CD4-positive, alpha-beta T cell treated with Interleukin-10 for 1 hour (primary cell): ENCODE measurements at regions not wholly inside any gene's neighbourhood (a gene's known extent, or its start where the extent isn't known, plus 50 kb on each side); places are given as distances from the start of the nearest gene placed in this dataset.

Source experiments
- DNase-seq: peaks from one replicate; pipeline ENCODE4 v3.0.0-alpha.2; 2020

DNA sequence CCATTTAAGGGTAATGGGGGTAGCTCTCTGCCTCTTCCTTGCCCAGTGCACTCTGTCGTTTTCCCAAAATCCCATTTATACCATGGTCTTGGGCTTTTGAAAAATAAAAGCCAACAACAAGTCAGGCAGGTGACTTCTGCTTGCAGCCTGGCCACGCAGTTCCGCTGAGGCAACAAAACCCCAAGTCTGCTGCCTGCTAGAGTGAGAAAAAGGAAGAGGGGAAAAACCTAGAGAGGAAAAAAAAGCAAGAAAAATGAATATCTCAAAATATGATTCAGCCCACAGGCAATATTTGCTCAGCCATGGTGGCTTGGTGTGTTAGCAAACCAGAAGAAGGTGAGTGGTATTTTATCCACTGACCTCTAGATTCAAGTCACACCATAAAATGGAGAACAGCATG lies 148.2 kb upstream of the FSTL4 start:
- no peak for DNase-seq

GRCh38 chr5:133758641-133759040 lies 146.3 kb upstream of the FSTL4 start:
- no peak for DNase-seq

GRCh38 chr5:133757396-133757945 lies 145.1 kb upstream of the FSTL4 start:
- no peak for DNase-seq

GRCh38 chr5:133756756-133757155 lies 144.4 kb upstream of the FSTL4 start:
- no peak for DNase-seq

- no peak for DNase-seq
Observed at GRCh38 chr5:133756036-133756435, 143.7 kb upstream of the FSTL4 start.

DNA sequence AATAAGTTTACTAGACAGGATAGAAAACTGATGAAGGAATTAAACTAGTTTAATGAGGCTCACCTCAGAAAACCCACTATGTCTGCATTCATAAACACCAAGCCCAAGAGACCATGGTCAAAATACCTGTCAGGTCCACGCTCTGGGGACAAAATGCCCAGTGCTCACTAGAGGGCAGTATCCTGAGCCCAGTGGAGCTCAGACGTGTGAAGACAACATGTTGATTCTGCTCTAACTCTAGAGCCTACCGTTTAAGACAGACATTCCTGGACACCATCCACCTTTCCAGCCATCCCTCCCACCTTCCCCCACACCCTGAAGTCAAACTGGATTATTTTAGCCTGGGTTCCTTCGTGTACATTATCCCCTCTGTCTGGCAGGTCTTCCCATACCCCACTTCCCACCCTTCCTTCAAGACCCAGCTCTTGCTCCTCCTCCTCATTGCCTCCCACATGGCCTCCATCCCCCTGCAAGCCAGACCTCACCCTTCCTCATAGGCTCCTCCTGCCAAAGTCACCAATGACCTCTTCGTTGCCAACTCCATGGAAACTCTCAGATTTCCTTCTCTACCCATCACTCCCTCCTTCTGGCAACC lies 142.3 kb upstream of the FSTL4 start:
- peak; percentile 5 for DNase-seq

GRCh38 chr5:133753856-133754255 lies 141.5 kb upstream of the FSTL4 start:
- DNase-seq, result no peak

DNA sequence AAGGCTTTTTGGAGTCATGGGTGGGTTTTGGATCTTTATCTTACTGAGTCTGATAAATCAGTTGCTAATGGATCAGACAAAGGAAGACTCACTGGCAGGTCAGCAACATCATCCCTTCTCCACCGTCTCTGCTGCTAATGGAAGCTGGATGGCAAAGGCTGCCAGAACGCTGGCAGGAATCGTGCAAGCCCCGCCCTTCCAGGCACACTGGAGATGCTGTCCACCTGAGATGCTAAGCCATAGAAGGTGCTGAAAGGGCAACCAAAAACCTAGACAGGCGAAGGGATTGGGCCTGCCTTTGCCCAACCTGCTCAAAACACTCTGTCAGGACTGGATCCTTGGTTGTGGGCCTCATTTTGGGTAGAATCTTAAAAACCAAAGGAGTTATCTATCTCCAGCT lies 139.5 kb upstream of the FSTL4 start:
- DNase-seq, result no peak

DNA sequence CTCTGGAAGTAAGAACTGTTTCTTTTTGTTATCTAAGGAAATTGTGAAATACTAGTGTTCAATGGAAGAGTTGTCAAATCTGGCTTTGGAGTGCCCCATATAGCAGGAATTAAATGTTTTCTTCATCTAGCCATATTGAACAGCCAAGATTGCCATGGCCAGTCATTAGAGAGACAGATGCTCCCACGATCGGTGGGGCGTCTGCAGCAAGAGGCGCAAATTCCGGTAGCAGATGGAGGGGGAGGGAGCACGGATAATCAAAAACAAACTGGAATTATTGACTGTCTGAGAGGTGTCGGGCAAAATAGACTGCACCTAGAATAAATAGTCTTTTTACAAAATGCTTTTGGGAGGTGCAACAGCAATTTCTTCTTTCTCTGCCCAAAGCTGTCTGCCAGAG lies 139.1 kb upstream of the FSTL4 start:
- no peak for DNase-seq

DNA sequence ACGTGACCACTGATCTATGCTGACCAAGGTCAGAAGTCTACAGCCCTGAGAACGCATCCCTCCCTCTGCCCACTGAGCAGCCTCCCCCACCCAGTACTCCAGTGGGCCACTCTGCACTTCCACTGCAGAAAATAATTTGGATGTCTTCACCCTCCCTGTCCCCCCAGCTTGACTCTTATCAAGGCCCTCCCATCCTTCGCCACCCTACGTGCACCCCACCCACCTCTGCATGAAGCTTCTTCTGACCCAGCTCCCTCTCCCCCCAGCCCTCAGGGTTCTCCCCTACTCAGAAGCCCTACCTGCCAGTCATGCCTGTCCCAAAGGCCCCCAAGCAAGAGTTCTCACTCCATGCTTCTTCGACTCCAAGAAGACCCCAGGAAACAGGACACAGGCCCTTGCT lies 138.5 kb upstream of the FSTL4 start:
- DNase-seq, result no peak

DNA sequence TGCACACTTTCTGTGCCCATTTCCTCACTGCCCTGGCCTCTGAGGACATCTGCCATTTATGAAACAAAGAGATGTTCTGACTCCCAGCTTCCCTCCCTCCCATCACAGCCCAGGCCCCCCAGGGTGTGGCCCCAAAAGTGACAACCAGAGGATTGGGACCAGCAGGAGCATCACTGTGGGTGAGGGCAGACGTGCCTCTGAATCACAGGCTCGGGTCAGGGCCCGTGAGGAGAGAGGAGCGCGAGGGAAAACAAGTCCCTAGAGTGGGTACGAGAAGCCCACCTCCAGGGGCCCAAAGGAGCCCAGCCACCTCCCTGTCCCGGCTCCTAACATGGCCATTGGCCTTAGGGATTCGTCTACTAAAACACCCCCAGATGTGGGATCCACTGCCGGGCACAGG lies 138.0 kb upstream of the FSTL4 start:
- no peak for DNase-seq

DNA sequence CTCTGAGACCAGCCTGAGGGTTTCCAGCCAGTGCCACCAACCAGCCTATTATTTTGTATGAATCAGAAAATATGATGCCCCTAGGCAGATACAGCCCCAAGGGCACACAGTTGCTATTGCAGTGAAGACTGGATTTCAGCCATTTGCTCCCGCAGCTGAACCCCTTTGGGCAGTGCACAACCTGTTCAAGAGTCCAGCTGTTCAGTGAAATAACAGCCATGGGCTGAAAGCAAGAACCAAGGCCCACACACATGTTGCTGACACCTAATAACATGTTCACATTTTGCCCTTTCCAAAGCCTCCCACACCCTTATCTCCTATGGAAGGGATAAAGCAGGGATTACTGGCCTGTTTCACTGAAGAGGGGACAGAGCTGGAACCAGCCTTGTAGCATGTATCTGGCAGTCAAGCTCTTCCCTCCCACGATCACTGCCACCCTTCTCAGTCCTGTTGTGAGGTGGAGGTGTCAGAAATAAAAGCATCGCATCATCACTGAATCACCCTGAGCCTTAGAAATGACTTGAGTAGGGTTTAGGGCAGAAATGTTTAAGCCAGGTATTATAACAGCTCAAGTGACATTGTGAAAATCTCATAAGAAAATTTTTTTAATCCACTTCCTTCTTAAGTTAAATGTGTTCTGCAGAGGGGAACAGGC lies 137.1 kb upstream of the FSTL4 start:
- no peak for DNase-seq

DNA sequence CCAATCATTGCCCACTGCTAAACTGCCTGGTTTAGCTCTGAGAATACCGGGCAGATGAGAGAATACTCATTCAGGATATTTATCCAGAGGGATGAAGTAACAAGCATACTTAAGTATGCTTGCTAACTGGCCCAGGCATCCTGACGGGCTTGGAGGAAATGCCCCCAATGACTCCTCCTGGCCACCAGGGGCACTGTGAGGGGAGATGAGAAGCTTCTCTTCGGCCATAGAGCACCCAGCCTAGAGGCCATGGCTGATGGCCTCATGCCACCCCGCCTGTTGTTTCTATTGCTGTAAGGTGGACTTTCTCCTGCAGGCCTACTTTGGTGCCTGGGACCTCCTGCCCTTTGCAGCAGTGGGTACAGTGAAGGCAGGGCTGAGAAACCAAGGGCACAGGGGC lies 134.5 kb upstream of the FSTL4 start:
- DNase-seq, result no peak

DNA sequence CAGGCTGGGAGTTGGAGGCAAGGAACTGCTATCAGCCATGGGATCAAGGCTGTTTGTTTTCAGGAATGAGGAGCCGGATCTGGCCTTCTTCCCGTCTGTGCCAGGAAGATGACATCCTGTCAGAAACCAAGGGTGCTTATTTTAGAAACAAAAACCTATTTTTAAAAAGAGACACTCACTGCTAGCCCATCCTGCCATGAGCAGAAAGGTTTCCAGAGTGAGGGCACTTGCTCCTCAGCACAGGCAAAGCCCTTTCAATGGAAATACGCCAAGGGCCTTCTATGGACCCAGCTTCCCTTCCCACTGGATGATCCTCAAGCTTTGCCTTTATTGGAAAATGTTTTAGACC lies 132.6 kb upstream of the FSTL4 start:
- no peak for DNase-seq

DNA sequence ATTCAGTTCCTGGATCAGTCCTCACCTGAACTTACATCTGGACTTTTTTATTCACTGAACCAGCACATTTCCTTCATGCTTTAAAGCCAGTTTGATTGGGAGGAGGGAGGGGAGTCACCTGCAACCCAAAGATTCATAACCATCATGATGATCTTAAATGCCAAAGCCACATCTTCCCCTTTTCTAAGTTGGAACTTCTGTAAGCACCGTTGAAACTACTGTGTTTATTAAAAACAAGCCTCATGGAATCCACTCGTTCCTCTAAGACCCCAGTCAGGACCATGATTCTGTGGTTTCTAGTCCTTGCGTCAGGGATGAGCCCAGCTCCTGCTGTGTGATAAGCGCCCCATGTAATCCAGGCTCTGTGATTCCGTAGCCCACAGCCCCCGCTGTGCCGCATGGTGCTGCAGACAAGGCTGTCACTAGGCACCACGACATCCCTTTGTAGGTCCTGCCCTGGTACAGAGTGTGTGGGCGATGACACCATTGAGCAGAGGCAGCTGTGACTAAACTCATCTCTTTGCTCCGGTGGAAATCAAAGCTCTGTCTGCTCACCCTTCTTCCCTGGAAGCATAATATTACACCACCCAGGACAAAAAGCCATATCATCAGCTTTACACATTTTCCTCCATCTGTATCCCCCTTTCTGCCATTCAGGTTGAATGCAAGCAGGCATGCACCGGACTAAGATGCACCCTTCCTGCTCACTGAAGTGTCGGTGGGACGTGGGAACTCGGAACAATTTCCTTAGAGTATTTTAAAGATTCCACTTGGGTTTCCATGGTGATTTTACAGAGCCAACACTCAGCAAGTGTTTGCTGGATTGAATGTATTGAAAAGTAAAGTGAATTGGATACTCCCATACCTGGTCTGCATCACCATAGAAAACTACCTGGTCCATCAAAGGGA lies 132.0 kb upstream of the FSTL4 start:
- no peak for DNase-seq

DNA sequence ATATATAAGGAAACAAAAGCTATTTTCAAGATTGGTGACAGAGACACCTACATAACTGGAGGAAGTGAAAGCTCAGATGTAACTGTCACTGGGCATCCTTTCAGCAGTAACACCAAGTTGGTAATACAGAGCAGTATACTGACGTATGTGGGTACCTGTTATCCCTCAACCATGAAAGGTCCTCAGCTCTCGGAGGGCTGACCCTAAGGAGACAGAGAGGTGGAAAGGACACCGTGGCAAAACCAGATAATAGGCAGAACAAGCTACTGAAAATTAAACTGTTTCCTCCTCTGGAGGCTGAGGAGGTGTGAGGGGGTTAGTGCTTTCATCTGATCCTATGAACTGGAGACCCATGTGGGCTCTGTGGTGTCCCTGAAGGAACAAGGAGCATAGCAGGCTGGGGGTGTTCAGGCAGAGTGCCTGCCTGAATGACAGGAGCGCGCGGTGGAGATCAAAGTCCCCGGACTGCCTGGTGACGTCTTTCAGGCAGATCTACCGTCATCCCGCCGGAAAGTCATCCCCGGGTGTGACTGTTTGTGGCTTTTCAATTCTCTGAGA lies 130.2 kb upstream of the FSTL4 start:
- no peak for DNase-seq

- no peak for DNase-seq
Observed at GRCh38 chr5:133741818-133742355, 129.5 kb upstream of the FSTL4 start.

- DNase-seq, result no peak
Observed at GRCh38 chr5:133741396-133741795, 129.1 kb upstream of the FSTL4 start.

DNA sequence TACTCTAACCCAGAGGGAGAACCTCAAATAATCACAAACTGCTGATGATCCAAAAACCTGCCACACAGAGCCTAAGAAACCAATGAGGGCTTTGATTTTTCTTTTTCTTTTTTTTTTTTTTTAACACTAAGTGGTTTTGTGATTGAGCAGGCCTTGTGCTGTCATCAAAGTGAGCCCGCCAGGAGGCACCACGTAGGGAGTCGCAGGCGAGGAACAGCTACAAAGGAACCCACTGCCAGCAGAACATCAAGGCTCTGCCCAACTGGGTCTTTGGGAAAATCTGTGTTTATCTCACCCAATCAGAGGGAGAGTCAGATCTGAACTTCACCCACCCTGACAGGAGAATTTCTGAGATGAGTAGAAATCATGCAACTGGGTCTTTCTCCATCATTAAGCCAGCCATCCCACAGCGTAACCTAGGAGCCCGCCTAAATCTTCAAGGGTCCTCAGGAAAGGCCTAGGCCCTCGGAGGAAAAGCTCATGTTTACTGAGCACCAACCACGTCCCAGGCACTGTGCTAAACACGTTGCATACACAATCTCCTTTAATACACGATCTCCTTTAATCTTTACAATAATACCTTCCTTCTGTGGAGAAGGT lies 126.9 kb upstream of the FSTL4 start:
- DNase-seq, result no peak

- DNase-seq, result no peak
Observed at GRCh38 chr5:133738271-133738670, 125.9 kb upstream of the FSTL4 start.

GRCh38 chr5:133736512-133736911 lies 124.2 kb upstream of the FSTL4 start:
- no peak for DNase-seq

DNA sequence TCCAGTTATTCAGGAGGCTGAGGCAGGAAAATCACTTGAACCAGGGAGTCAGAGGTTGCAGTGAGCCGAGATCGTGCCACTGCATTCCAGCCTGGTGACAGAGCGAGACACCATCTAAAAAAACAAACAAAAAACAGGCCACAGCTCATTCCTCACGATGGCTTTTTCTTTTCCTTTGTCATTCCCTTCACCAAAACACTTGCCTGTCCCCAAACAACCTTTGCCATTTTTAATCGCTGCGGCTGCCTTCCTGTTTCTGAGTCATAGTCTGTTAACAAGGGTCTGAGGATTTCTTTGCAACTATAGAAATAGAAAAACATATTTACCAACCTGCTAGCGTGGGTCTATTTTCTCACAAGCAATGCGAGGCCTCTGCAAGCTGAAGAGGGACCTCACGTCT lies 123.0 kb upstream of the FSTL4 start:
- DNase-seq, result no peak

GRCh38 chr5:133734916-133735315 lies 122.6 kb upstream of the FSTL4 start:
- DNase-seq, result no peak
